Glutamatergic neuron (in vitro differentiated cells): ENCODE measurements at regions not wholly inside any gene's neighbourhood (a gene's known extent, or its start where the extent isn't known, plus 50 kb on each side); places are given as distances from the start of the nearest gene placed in this dataset.

Experiments used
- DNase-seq: peaks from one replicate; pipeline ENCODE4 v3.0.0; 2022
- H3K27ac Mint-ChIP-seq: one replicate; pipeline ENCODE4 v1.8.0; 2020; ENCODE audit warnings: mild to moderate bottlenecking, mixed read lengths, inconsistent platforms; ENCODE audit not compliant: unreplicated experiment
- H3K27me3 Mint-ChIP-seq: one replicate; pipeline ENCODE4 v1.8.0; 2020; ENCODE audit warnings: mild to moderate bottlenecking, moderate library complexity, mixed read lengths, inconsistent platforms; ENCODE audit not compliant: unreplicated experiment
- H3K36me3 Mint-ChIP-seq: one replicate; pipeline ENCODE4 v1.8.0; 2020; ENCODE audit warnings: mild to moderate bottlenecking, mixed read lengths, inconsistent platforms; ENCODE audit not compliant: unreplicated experiment
- H3K4me1 Mint-ChIP-seq: one replicate; pipeline ENCODE4 v1.8.0; 2020; ENCODE audit warnings: mild to moderate bottlenecking, low read depth, mixed read lengths, inconsistent platforms; ENCODE audit not compliant: unreplicated experiment
- H3K4me3 Mint-ChIP-seq: one replicate; pipeline ENCODE4 v1.8.0; 2020; ENCODE audit warnings: mild to moderate bottlenecking, mixed read lengths, inconsistent platforms; ENCODE audit not compliant: unreplicated experiment
- H3K9me3 Mint-ChIP-seq: one replicate; pipeline ENCODE4 v1.8.0; 2020; ENCODE audit warnings: mild to moderate bottlenecking, moderate library complexity, mixed read lengths, inconsistent platforms; ENCODE audit not compliant: unreplicated experiment
- TF ChIP-seq, protein P1 (sequence below): fragments of 200-600 bp; sonication (generic); IDR thresholded peaks from one replicate; pipeline ENCODE4 v1.5.0; 2021; ENCODE audit not compliant: partially characterized antibody, unreplicated experiment

- peaks cover 4% of the 10 kb centered on the region for H3K36me3 Mint-ChIP-seq
- peaks cover 2% of the 10 kb centered on the region for H3K27me3 Mint-ChIP-seq
- DNase-seq, result no peak
- no peak overlapping the region for H3K4me3 Mint-ChIP-seq
- peaks cover 7% of the 10 kb centered on the region for H3K9me3 Mint-ChIP-seq
- TF ChIP-seq, protein P1, sequence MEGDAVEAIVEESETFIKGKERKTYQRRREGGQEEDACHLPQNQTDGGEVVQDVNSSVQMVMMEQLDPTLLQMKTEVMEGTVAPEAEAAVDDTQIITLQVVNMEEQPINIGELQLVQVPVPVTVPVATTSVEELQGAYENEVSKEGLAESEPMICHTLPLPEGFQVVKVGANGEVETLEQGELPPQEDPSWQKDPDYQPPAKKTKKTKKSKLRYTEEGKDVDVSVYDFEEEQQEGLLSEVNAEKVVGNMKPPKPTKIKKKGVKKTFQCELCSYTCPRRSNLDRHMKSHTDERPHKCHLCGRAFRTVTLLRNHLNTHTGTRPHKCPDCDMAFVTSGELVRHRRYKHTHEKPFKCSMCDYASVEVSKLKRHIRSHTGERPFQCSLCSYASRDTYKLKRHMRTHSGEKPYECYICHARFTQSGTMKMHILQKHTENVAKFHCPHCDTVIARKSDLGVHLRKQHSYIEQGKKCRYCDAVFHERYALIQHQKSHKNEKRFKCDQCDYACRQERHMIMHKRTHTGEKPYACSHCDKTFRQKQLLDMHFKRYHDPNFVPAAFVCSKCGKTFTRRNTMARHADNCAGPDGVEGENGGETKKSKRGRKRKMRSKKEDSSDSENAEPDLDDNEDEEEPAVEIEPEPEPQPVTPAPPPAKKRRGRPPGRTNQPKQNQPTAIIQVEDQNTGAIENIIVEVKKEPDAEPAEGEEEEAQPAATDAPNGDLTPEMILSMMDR, result no peak
- H3K4me1 Mint-ChIP-seq, result peaks cover 22% of the 10 kb centered on the region
- no peak overlapping the region for H3K27ac Mint-ChIP-seq
Measured at GRCh38 chr2:147086715-147087114, 758.1 kb upstream of the ACVR2A start.

DNA sequence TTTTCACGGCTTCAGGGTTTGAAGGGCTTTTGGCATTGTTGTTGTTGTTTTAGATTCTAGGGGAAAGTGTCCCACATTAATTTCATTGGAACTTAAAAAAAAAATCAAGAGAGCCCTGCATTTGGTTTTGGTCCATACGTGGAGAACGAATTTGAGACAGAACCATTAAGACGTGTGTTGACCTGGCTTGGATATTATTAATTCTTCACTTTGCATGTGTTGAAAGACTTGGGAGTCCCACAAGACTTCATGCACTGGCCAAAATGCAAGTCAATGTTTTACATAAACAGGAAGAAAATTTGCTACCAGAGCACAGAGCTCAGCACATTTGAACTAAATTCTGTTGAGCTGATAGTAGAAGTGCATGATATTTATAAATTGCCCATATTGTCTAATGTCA, 761.2 kb upstream of the ACVR2A start:
- TF ChIP-seq, protein P1, result no peak
- H3K27me3 Mint-ChIP-seq, result no peaks in the 10 kb centered on the region
- no peak for DNase-seq
- H3K4me1 Mint-ChIP-seq, result peaks cover 11% of the 10 kb centered on the region
- H3K27ac Mint-ChIP-seq, result no peak overlapping the region
- H3K9me3 Mint-ChIP-seq, result peaks cover 2% of the 10 kb centered on the region
- no peak overlapping the region for H3K4me3 Mint-ChIP-seq
- H3K36me3 Mint-ChIP-seq, result peaks cover 4% of the 10 kb centered on the region

GRCh38 chr2:147082850-147083522, 761.8 kb upstream of the ACVR2A start:
- no peak overlapping the region for H3K4me3 Mint-ChIP-seq
- H3K9me3 Mint-ChIP-seq, result peaks cover 2% of the 10 kb centered on the region
- peaks cover 2% of the 10 kb centered on the region for H3K27me3 Mint-ChIP-seq

DNA sequence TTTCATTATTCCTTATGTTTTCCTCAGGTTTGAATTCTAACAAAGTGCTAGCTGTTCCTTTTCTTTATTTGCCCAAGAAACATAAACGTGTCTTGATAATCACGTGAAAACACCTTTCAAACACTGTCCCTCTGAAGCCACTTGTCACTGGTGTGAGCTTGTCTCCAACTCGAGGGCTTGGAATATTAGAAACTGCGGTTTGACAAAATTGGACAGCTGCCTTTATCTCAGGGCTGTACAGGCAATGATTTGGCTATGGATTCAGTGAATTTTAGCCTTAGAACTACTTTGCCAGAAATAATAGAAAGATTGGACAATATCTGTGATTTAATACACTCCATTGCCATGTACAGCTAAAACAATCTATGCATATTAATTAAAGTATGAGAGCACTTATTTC, 763.0 kb upstream of the ACVR2A start:
- TF ChIP-seq, protein P1, result no peak
- H3K36me3 Mint-ChIP-seq, result peaks cover 2% of the 10 kb centered on the region
- H3K4me1 Mint-ChIP-seq, result peaks cover 11% of the 10 kb centered on the region
- H3K4me3 Mint-ChIP-seq, result no peak overlapping the region
- no peak overlapping the region for H3K27ac Mint-ChIP-seq
- peaks cover 1% of the 10 kb centered on the region for H3K9me3 Mint-ChIP-seq
- DNase-seq, result no peak
- H3K27me3 Mint-ChIP-seq, result peaks cover 2% of the 10 kb centered on the region

More at GRCh38 chr2:147082850-147083522, 761.8 kb upstream of the ACVR2A start:
- Mint-ChIP-seq H3K4me1 (peaks cover 11% of the 10 kb centered on the region), H3K27ac (peak overlapping the region; percentile 26), H3K36me3 (peaks cover 4% of the 10 kb centered on the region)
- DNase-seq, result peak; percentile 51
- TF ChIP-seq, protein P1, result peak; percentile 95

DNA sequence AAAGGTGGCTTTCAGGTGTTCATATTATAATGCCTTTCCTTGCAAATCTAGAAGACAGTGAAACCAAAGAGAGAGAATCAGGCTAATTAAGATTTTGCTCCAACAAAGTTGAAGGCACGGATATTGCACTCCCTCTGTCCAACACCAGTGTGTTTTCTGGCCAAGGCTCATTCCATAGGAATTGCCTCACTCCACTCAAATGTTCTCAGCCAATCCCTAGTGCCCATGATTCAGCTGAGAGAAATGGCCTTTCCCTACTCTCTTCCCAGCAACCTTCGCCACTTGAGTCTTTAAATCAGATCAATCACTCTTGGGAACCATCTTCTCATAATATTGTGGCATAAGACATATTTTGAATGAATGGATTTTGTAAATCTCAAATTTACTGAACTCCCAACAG, 768.2 kb upstream of the ACVR2A start:
- Mint-ChIP-seq H3K4me1 (peaks cover 2% of the 10 kb centered on the region), H3K36me3 (peaks cover 5% of the 10 kb centered on the region), H3K9me3 (no peaks in the 10 kb centered on the region), H3K27me3 (peaks cover 6% of the 10 kb centered on the region), H3K27ac (no peak overlapping the region), H3K4me3 (no peak overlapping the region)
- TF ChIP-seq, protein P1, result no peak
- DNase-seq, result no peak
